Activated CD4-positive, alpha-beta T cell treated with anti-CD3 and anti-CD28 coated beads, Interleukin-2, amount 50 U/mL, for 4 hours (primary cell): ENCODE measurements at regions not wholly inside any gene's neighbourhood (a gene's known extent, or its start where the extent isn't known, plus 50 kb on each side); places are given as distances from the start of the nearest gene placed in this dataset.

Source experiments
- DNase-seq, 2 experiments: peaks; one replicate each; pipeline ENCODE4 v3.0.0-alpha.2; 2020

GRCh38 chr15:47614360-47615011, 102.8 kb upstream of the SEMA6D start:
- DNase-seq: no peak

GRCh38 chr15:47616876-47617275, 100.4 kb upstream of the SEMA6D start:
- no peak for DNase-seq

- no peak for DNase-seq
These were observed 99.1 kb upstream of the SEMA6D start for GRCh38 chr15:47618241-47618640.

GRCh38 chr15:47620960-47621681, 96.2 kb upstream of the SEMA6D start:
- no peak for DNase-seq

- DNase-seq: no peak
These were observed 95.2 kb upstream of the SEMA6D start for GRCh38 chr15:47622055-47622454.

GRCh38 chr15:47624503-47624902, 92.8 kb upstream of the SEMA6D start:
- no peak for DNase-seq

- DNase-seq: no peak
These were observed 78.3 kb upstream of the SEMA6D start for GRCh38 chr15:47639042-47639441.

- no peak for DNase-seq
These were observed 77.2 kb upstream of the SEMA6D start for GRCh38 chr15:47640079-47640478.

GRCh38 chr15:47640901-47641300, 76.4 kb upstream of the SEMA6D start:
- DNase-seq: no peak

GRCh38 chr15:47644722-47645121, 72.6 kb upstream of the SEMA6D start:
- DNase-seq: no peak

GRCh38 chr15:47650564-47650963, 66.7 kb upstream of the SEMA6D start:
- no peak for DNase-seq

GRCh38 chr15:47652328-47652727, 65.0 kb upstream of the SEMA6D start:
- DNase-seq: no peak

GRCh38 chr15:47652844-47653243, 64.5 kb upstream of the SEMA6D start:
- DNase-seq: no peak

- DNase-seq: no peak
These were observed 55.6 kb upstream of the SEMA6D start for GRCh38 chr15:47661661-47662180.

GRCh38 chr15:47663101-47663500, 54.2 kb upstream of the SEMA6D start:
- no peak for DNase-seq
